ENCODE measurements at regions not wholly inside any gene's neighbourhood (a gene's known extent, or its start where the extent isn't known, plus 50 kb on each side); places are given as distances from the start of the nearest gene placed in this dataset.

GRCh38 chr1:117751321-117751720 lies 145.5 kb downstream of the TENT5C start:
- TF ChIP-seq, protein P1, sequence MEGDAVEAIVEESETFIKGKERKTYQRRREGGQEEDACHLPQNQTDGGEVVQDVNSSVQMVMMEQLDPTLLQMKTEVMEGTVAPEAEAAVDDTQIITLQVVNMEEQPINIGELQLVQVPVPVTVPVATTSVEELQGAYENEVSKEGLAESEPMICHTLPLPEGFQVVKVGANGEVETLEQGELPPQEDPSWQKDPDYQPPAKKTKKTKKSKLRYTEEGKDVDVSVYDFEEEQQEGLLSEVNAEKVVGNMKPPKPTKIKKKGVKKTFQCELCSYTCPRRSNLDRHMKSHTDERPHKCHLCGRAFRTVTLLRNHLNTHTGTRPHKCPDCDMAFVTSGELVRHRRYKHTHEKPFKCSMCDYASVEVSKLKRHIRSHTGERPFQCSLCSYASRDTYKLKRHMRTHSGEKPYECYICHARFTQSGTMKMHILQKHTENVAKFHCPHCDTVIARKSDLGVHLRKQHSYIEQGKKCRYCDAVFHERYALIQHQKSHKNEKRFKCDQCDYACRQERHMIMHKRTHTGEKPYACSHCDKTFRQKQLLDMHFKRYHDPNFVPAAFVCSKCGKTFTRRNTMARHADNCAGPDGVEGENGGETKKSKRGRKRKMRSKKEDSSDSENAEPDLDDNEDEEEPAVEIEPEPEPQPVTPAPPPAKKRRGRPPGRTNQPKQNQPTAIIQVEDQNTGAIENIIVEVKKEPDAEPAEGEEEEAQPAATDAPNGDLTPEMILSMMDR (IDR thresholded peaks at IDR 0.05): no peak
- TF ChIP-seq POLR2A (IDR thresholded peaks at IDR 0.05): no peak

All from body of pancreas (tissue), 4 donors.